OCI-LY7 (cell line): ENCODE measurements at regions not wholly inside any gene's neighbourhood (a gene's known extent, or its start where the extent isn't known, plus 50 kb on each side); places are given as distances from the start of the nearest gene placed in this dataset.

Experiments
- BruUV-seq: library from RNA; stranded (reverse); fragments of 400-500 nt; replicated peaks from 2 replicates; lab custom pipeline; 2021; lab: Mats Ljungman, UMichigan
- CTCF ChIA-PET: fragments of 300-600 bp; sonication (Branson Sonifier 250); formaldehyde crosslinking; loops from one replicate; lab custom pipeline; 2022; ENCODE audit warnings: antibody characterized with exemption; ENCODE audit not compliant: unreplicated experiment; lab: Charles Lee
- POLR2A ChIA-PET: fragments of 300-600 bp; sonication (Branson Sonifier 250); formaldehyde crosslinking; loops from one replicate; lab custom pipeline; 2022; ENCODE audit warnings: antibody characterized with exemption; lab: Charles Lee
- DNase-seq: peaks from one replicate; pipeline ENCODE4 v3.0.0-alpha.2; 2015; ENCODE audit warnings: low spot score
- H2AFZ ChIP-seq: fragments of 200-600 bp; sonication (generic), shearing (Covaris generic); 2 replicates; pipeline ENCODE4 v1.6.1; 2014; ENCODE audit warnings: mild to moderate bottlenecking, antibody characterized with exemption, low read length, moderate library complexity
- H3K27ac ChIP-seq: fragments of 200-600 bp; sonication (generic); 2 replicates; pipeline ENCODE4 v1.5.1; 2014; ENCODE audit warnings: mixed run types, low read depth, mild to moderate bottlenecking, moderate library complexity, low read length, inconsistent platforms; ENCODE audit not compliant: poor library complexity, severe bottlenecking
- H3K36me3 ChIP-seq: fragments of 200-600 bp; sonication (generic); 2 replicates; pipeline ENCODE4 v1.6.1; 2014; ENCODE audit warnings: mild to moderate bottlenecking, antibody characterized with exemption, low read length, moderate library complexity, mixed read lengths; ENCODE audit not compliant: insufficient read depth
- H3K4me1 ChIP-seq: fragments of 200-600 bp; sonication (generic); 2 replicates; pipeline ENCODE4 v1.5.1; 2014; ENCODE audit warnings: mild to moderate bottlenecking, low read length; ENCODE audit not compliant: insufficient read depth, poor library complexity, severe bottlenecking
- H3K4me2 ChIP-seq: fragments of 200-600 bp; sonication (generic); 2 replicates; pipeline ENCODE4 v1.6.1; 2014; ENCODE audit warnings: mild to moderate bottlenecking, low read length
- H3K4me3 ChIP-seq: fragments of 200-600 bp; sonication (generic); 2 replicates; pipeline ENCODE4 v1.5.1; 2014; ENCODE audit warnings: mild to moderate bottlenecking, low read depth, low read length; ENCODE audit not compliant: poor library complexity, severe bottlenecking
- H3K79me2 ChIP-seq: fragments of 200-600 bp; sonication (generic); 2 replicates; pipeline ENCODE4 v1.6.1; 2016; ENCODE audit warnings: low read depth, mild to moderate bottlenecking, low read length, moderate library complexity, mixed read lengths; ENCODE audit not compliant: insufficient read depth
- H3K9me2 ChIP-seq: fragments of 200-600 bp; sonication (generic); 2 replicates; pipeline ENCODE4 v1.6.1; 2016; ENCODE audit warnings: mild to moderate bottlenecking, low read length, mixed read lengths; ENCODE audit not compliant: insufficient read depth
- H3K9me3 ChIP-seq: fragments of 200-600 bp; sonication (generic); 2 replicates; pipeline ENCODE4 v1.6.1; 2014; ENCODE audit warnings: mild to moderate bottlenecking, mixed run types, low read length, mixed read lengths
- H4K20me1 ChIP-seq: fragments of 200-600 bp; sonication (generic); 2 replicates; pipeline ENCODE4 v1.6.1; 2014; ENCODE audit warnings: mild to moderate bottlenecking, antibody characterized with exemption, low read length, moderate library complexity, mixed read lengths; ENCODE audit not compliant: insufficient read depth
- EZH2phosphoT487 ChIP-seq: fragments of 200-600 bp; sonication (generic); IDR thresholded peaks from 2 replicates; pipeline ENCODE4 v1.6.1; 2018; ENCODE audit warnings: low read depth, borderline replicate concordance, mild to moderate bottlenecking, mixed run types, antibody characterized with exemption, low read length, moderate library complexity, mixed read lengths
- intact Hi-C: fragments of 100-400 bp; cut with micrococcal nuclease; formaldehyde crosslinking; loops from one replicate; pipeline ENCODE4 v1.10.0; 2022; ENCODE audit not compliant: unreplicated experiment
- TF ChIP-seq, protein P1 (sequence below): fragments of 200-600 bp; sonication (generic); conservative IDR thresholded peaks from 2 replicates; pipeline ENCODE4 v1.5.1; 2014; ENCODE audit warnings: mild to moderate bottlenecking, antibody characterized with exemption, low read length, moderate library complexity, mixed read lengths

GRCh38 chr9:115522912-115523311, 405.0 kb upstream of the TNC start:
- Histone ChIP-seq H3K4me1 (no peaks in the 10 kb centered on the region), H3K9me2 (no peaks in the 10 kb centered on the region), H4K20me1 (no peaks in the 10 kb centered on the region), H3K36me3 (no peaks in the 10 kb centered on the region), H3K27ac (no peak overlapping the region), H2AFZ (no peak overlapping the region), H3K4me2 (no peak overlapping the region), H3K9me3 (no peaks in the 10 kb centered on the region), H3K4me3 (no peak overlapping the region), H3K79me2 (no peaks in the 10 kb centered on the region)
- DNase-seq = no peak
- intact Hi-C loops = loop anchor here (5.0 kb wide), 2 partner anchors 786 to 841 kb away; partner anchors contain the start of gene TEX48
- TF ChIP-seq, protein P1, sequence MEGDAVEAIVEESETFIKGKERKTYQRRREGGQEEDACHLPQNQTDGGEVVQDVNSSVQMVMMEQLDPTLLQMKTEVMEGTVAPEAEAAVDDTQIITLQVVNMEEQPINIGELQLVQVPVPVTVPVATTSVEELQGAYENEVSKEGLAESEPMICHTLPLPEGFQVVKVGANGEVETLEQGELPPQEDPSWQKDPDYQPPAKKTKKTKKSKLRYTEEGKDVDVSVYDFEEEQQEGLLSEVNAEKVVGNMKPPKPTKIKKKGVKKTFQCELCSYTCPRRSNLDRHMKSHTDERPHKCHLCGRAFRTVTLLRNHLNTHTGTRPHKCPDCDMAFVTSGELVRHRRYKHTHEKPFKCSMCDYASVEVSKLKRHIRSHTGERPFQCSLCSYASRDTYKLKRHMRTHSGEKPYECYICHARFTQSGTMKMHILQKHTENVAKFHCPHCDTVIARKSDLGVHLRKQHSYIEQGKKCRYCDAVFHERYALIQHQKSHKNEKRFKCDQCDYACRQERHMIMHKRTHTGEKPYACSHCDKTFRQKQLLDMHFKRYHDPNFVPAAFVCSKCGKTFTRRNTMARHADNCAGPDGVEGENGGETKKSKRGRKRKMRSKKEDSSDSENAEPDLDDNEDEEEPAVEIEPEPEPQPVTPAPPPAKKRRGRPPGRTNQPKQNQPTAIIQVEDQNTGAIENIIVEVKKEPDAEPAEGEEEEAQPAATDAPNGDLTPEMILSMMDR = no peak
- no peak for TF ChIP-seq EZH2phosphoT487
- CTCF ChIA-PET = no interaction called here
- POLR2A ChIA-PET = interaction anchor here (0.6 kb wide), 1 partner anchor 104 kb away, joined by 3 read pairs; no protein-coding TSS in a partner anchor
- BruUV-seq = no TSS peak

GRCh38 chr9:115524453-115525059, 406.6 kb upstream of the TNC start:
- Histone ChIP-seq H3K4me1 (no peaks in the 10 kb centered on the region), H3K79me2 (no peaks in the 10 kb centered on the region), H3K36me3 (no peaks in the 10 kb centered on the region), H3K27ac (no peak overlapping the region), H2AFZ (no peak overlapping the region), H3K9me3 (no peaks in the 10 kb centered on the region), H4K20me1 (no peaks in the 10 kb centered on the region), H3K4me2 (no peak overlapping the region), H3K9me2 (no peaks in the 10 kb centered on the region), H3K4me3 (no peak overlapping the region)
- intact Hi-C loops = loop anchor here (5.0 kb wide), 2 partner anchors 787 to 842 kb away; partner anchors contain the start of gene TEX48
- TF ChIP-seq EZH2phosphoT487 = no peak
- TF ChIP-seq, protein P1 = peak; percentile 81
- no TSS peak for BruUV-seq
- CTCF ChIA-PET = no interaction called here
- POLR2A ChIA-PET = no interaction called here
- peak; percentile 27 for DNase-seq
